K562 (cell line): ENCODE measurements at regions not wholly inside any gene's neighbourhood (a gene's known extent, or its start where the extent isn't known, plus 50 kb on each side); places are given as distances from the start of the nearest gene placed in this dataset.
A peak's percentile ranks its signal among the peaks of the same experiment; 100 is the strongest.

ENCODE experiments used
- ARNT ChIP-seq, 2 experiments: fragments of 450-650 bp; IDR thresholded peaks; 2 replicates each; pipeline ENCODE4 v1.6.1; 2016; ENCODE audit warnings: mild to moderate bottlenecking in 1 of 2
- BCOR ChIP-seq: fragments of 450-650 bp; IDR thresholded peaks from 2 replicates; pipeline ENCODE4 v1.6.1; 2016
- C11orf30 ChIP-seq: fragments of 450-650 bp; IDR thresholded peaks from 2 replicates; pipeline ENCODE4 v1.6.1; 2016; ENCODE audit warnings: low read depth, mild to moderate bottlenecking
- ESRRA ChIP-seq: fragments of 450-650 bp; IDR thresholded peaks from 2 replicates; pipeline ENCODE4 v1.6.1; 2014; ENCODE audit warnings: low read depth, mild to moderate bottlenecking, moderate library complexity, borderline replicate concordance
- FOXJ3 ChIP-seq: sonication (generic); formaldehyde crosslinking; IDR thresholded peaks from 2 replicates; pipeline ENCODE4 v1.4.0; 2020; ENCODE audit warnings: mild to moderate bottlenecking, missing genetic modification reagents
- JUNB ChIP-seq: fragments of 450-650 bp; formaldehyde crosslinking; conservative IDR thresholded peaks from 2 replicates; pipeline ENCODE4 v1.4.0; 2020; ENCODE audit warnings: mild to moderate bottlenecking
- KAT8 ChIP-seq: fragments of 450-650 bp; IDR thresholded peaks from 2 replicates; pipeline ENCODE4 v1.6.1; 2016; ENCODE audit warnings: low read depth, mild to moderate bottlenecking
- KLF16 ChIP-seq: IDR thresholded peaks from 2 replicates; pipeline ENCODE4 v1.6.1; 2016; ENCODE audit warnings: antibody characterized with exemption
- LEF1 ChIP-seq: fragments of 450-650 bp; IDR thresholded peaks from 2 replicates; pipeline ENCODE4 v1.6.1; 2016; ENCODE audit warnings: mild to moderate bottlenecking
- MAFF ChIP-seq: IDR thresholded peaks from 2 replicates; pipeline ENCODE4 v1.6.1; 2012; ENCODE audit warnings: low read length, improper control_type of control experiment
- MAFG ChIP-seq: fragments of 450-650 bp; conservative IDR thresholded peaks from 2 replicates; pipeline ENCODE4 v1.6.1; 2016; ENCODE audit warnings: missing genetic modification characterization, missing compliant biosample characterization
- MEF2D ChIP-seq: conservative IDR thresholded peaks from 2 replicates; pipeline ENCODE4 v1.6.1; 2016; ENCODE audit warnings: low read depth, missing genetic modification characterization, missing compliant biosample characterization
- MTA2 ChIP-seq: fragments of 450-650 bp; IDR thresholded peaks from 2 replicates; pipeline ENCODE4 v1.6.1; 2016; ENCODE audit warnings: low read depth
- NEUROD1 ChIP-seq: fragments of 150-350 bp; IDR thresholded peaks from 2 replicates; pipeline ENCODE4 v1.6.1; 2014; ENCODE audit warnings: borderline replicate concordance, low read length, low read depth; ENCODE audit not compliant: partially characterized antibody
- RBM22 ChIP-seq: fragments of 200-400 bp; formaldehyde crosslinking; IDR thresholded peaks from 2 replicates; pipeline ENCODE4 v1.6.1; 2018; ENCODE audit warnings: low read length, low read depth; ENCODE audit not compliant: poor library complexity, severe bottlenecking
- RUNX1 ChIP-seq: sonication (generic); IDR thresholded peaks from 2 replicates; pipeline ENCODE4 v1.6.1; 2016; ENCODE audit warnings: antibody characterized with exemption, low read depth
- SMARCB1 ChIP-seq: IDR thresholded peaks from 2 replicates; pipeline ENCODE4 v1.6.1; 2011; ENCODE audit warnings: improper control_type of control experiment, low read depth; ENCODE audit not compliant: insufficient read length
- ZNF316 ChIP-seq: fragments of 450-650 bp; IDR thresholded peaks from 2 replicates; pipeline ENCODE4 v1.6.1; 2016
- TF ChIP-seq, protein P1 (sequence below): fragments of 450-650 bp; IDR thresholded peaks from 2 replicates; pipeline ENCODE4 v1.6.1; 2016; ENCODE audit warnings: mild to moderate bottlenecking, moderate library complexity
- TF ChIP-seq, protein P2 (sequence below): sonication (generic); formaldehyde crosslinking; IDR thresholded peaks from 2 replicates; pipeline ENCODE4 v1.4.0; 2020; ENCODE audit warnings: mild to moderate bottlenecking, missing genetic modification reagents

DNA sequence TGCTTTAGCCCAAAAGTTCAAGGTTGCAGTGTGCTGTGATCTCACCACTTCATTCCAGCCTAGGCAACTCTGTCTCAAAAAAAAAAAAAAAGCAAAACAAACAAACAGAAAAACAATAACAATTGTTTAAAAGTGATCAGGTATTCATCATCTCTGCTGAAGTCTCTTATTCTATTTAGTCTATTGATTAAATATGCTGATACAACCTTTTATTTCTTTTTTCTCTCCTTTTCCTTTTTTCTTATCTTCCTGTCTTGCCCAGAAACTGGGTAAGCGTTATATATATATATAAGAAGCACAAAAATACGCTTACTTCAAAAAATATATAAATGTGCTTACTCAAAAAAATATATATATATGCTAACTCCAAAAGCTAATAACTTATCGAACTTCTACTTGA, 213.8 kb upstream of the EEA1 start (continued):
- TF ChIP-seq, protein P1, sequence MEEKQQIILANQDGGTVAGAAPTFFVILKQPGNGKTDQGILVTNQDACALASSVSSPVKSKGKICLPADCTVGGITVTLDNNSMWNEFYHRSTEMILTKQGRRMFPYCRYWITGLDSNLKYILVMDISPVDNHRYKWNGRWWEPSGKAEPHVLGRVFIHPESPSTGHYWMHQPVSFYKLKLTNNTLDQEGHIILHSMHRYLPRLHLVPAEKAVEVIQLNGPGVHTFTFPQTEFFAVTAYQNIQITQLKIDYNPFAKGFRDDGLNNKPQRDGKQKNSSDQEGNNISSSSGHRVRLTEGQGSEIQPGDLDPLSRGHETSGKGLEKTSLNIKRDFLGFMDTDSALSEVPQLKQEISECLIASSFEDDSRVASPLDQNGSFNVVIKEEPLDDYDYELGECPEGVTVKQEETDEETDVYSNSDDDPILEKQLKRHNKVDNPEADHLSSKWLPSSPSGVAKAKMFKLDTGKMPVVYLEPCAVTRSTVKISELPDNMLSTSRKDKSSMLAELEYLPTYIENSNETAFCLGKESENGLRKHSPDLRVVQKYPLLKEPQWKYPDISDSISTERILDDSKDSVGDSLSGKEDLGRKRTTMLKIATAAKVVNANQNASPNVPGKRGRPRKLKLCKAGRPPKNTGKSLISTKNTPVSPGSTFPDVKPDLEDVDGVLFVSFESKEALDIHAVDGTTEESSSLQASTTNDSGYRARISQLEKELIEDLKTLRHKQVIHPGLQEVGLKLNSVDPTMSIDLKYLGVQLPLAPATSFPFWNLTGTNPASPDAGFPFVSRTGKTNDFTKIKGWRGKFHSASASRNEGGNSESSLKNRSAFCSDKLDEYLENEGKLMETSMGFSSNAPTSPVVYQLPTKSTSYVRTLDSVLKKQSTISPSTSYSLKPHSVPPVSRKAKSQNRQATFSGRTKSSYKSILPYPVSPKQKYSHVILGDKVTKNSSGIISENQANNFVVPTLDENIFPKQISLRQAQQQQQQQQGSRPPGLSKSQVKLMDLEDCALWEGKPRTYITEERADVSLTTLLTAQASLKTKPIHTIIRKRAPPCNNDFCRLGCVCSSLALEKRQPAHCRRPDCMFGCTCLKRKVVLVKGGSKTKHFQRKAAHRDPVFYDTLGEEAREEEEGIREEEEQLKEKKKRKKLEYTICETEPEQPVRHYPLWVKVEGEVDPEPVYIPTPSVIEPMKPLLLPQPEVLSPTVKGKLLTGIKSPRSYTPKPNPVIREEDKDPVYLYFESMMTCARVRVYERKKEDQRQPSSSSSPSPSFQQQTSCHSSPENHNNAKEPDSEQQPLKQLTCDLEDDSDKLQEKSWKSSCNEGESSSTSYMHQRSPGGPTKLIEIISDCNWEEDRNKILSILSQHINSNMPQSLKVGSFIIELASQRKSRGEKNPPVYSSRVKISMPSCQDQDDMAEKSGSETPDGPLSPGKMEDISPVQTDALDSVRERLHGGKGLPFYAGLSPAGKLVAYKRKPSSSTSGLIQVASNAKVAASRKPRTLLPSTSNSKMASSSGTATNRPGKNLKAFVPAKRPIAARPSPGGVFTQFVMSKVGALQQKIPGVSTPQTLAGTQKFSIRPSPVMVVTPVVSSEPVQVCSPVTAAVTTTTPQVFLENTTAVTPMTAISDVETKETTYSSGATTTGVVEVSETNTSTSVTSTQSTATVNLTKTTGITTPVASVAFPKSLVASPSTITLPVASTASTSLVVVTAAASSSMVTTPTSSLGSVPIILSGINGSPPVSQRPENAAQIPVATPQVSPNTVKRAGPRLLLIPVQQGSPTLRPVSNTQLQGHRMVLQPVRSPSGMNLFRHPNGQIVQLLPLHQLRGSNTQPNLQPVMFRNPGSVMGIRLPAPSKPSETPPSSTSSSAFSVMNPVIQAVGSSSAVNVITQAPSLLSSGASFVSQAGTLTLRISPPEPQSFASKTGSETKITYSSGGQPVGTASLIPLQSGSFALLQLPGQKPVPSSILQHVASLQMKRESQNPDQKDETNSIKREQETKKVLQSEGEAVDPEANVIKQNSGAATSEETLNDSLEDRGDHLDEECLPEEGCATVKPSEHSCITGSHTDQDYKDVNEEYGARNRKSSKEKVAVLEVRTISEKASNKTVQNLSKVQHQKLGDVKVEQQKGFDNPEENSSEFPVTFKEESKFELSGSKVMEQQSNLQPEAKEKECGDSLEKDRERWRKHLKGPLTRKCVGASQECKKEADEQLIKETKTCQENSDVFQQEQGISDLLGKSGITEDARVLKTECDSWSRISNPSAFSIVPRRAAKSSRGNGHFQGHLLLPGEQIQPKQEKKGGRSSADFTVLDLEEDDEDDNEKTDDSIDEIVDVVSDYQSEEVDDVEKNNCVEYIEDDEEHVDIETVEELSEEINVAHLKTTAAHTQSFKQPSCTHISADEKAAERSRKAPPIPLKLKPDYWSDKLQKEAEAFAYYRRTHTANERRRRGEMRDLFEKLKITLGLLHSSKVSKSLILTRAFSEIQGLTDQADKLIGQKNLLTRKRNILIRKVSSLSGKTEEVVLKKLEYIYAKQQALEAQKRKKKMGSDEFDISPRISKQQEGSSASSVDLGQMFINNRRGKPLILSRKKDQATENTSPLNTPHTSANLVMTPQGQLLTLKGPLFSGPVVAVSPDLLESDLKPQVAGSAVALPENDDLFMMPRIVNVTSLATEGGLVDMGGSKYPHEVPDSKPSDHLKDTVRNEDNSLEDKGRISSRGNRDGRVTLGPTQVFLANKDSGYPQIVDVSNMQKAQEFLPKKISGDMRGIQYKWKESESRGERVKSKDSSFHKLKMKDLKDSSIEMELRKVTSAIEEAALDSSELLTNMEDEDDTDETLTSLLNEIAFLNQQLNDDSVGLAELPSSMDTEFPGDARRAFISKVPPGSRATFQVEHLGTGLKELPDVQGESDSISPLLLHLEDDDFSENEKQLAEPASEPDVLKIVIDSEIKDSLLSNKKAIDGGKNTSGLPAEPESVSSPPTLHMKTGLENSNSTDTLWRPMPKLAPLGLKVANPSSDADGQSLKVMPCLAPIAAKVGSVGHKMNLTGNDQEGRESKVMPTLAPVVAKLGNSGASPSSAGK = no peak
- TF ChIP-seq MAFG (tag) = peak; percentile 37; the same call in 1 of the 2 replicates
- TF ChIP-seq FOXJ3 (CRISPR knock-in tag) = no peak
- TF ChIP-seq KLF16 = no peak
- TF ChIP-seq RUNX1 = no peak
- TF ChIP-seq ESRRA = no peak
- TF ChIP-seq MEF2D (tag) = no peak
- TF ChIP-seq, protein P2, sequence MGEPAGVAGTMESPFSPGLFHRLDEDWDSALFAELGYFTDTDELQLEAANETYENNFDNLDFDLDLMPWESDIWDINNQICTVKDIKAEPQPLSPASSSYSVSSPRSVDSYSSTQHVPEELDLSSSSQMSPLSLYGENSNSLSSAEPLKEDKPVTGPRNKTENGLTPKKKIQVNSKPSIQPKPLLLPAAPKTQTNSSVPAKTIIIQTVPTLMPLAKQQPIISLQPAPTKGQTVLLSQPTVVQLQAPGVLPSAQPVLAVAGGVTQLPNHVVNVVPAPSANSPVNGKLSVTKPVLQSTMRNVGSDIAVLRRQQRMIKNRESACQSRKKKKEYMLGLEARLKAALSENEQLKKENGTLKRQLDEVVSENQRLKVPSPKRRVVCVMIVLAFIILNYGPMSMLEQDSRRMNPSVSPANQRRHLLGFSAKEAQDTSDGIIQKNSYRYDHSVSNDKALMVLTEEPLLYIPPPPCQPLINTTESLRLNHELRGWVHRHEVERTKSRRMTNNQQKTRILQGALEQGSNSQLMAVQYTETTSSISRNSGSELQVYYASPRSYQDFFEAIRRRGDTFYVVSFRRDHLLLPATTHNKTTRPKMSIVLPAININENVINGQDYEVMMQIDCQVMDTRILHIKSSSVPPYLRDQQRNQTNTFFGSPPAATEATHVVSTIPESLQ = no peak
- TF ChIP-seq C11orf30 = peak; percentile 69
- no peak for TF ChIP-seq KAT8
- peak; percentile 86 for TF ChIP-seq ZNF316
- TF ChIP-seq BCOR = no peak
- TF ChIP-seq SMARCB1 = no peak
- no peak for TF ChIP-seq ARNT (IDR thresholded peaks at IDR 0.05)
- peak; percentile 25; the same call in 1 of the 2 replicates for TF ChIP-seq MAFF
- no peak for TF ChIP-seq NEUROD1
- TF ChIP-seq RBM22 = no peak
- no peak for TF ChIP-seq LEF1
- no peak for TF ChIP-seq MTA2
- no peak for TF ChIP-seq JUNB (CRISPR knock-in tag)
